Neural progenitor cell (in vitro differentiated cells): ENCODE measurements at regions not wholly inside any gene's neighbourhood (a gene's known extent, or its start where the extent isn't known, plus 50 kb on each side); places are given as distances from the start of the nearest gene placed in this dataset.

Experiments used
- DNase-seq: peaks from one replicate; pipeline ENCODE4 v3.0.0-alpha.2; 2016; ENCODE audit warnings: low spot score
- H2AFZ ChIP-seq: fragments of 200-600 bp; sonication (generic); replicated peaks from 2 replicates; pipeline ENCODE4 v1.6.1; 2016; ENCODE audit warnings: antibody characterized with exemption
- H3F3A ChIP-seq: fragments of 200-600 bp; sonication (generic); 2 replicates; pipeline ENCODE4 v1.6.1; 2016; ENCODE audit warnings: antibody characterized with exemption, low read depth
- H3K27ac ChIP-seq: fragments of 200-600 bp; sonication (generic); 2 replicates; pipeline ENCODE4 v1.5.1; 2016; ENCODE audit warnings: mild to moderate bottlenecking
- H3K27me3 ChIP-seq: fragments of 200-600 bp; sonication (generic); 2 replicates; pipeline ENCODE4 v1.6.1; 2016; ENCODE audit warnings: mild to moderate bottlenecking, moderate library complexity
- H3K36me3 ChIP-seq: fragments of 200-600 bp; sonication (generic); 2 replicates; pipeline ENCODE4 v1.5.1; 2016
- H3K4me1 ChIP-seq: fragments of 200-600 bp; sonication (generic); 2 replicates; pipeline ENCODE4 v1.6.1; 2016; ENCODE audit warnings: mixed run types
- H3K4me2 ChIP-seq: fragments of 200-600 bp; sonication (generic); 2 replicates; pipeline ENCODE4 v1.6.1; 2016
- H3K4me3 ChIP-seq: fragments of 200-600 bp; sonication (generic); 2 replicates; pipeline ENCODE4 v1.5.1; 2016
- H3K79me2 ChIP-seq: fragments of 200-600 bp; sonication (generic); 2 replicates; pipeline ENCODE4 v1.6.1; 2016; ENCODE audit warnings: low read depth
- H3K9ac ChIP-seq: fragments of 200-600 bp; sonication (generic); 2 replicates; pipeline ENCODE4 v1.6.1; 2016
- H3K9me3 ChIP-seq: fragments of 200-600 bp; sonication (generic); 2 replicates; pipeline ENCODE4 v1.5.1; 2016; ENCODE audit warnings: low read depth
- H4K20me1 ChIP-seq: fragments of 200-600 bp; sonication (generic); 2 replicates; pipeline ENCODE4 v1.6.1; 2016; ENCODE audit warnings: low read depth
- H3K27ac Mint-ChIP-seq: 3 replicates; pipeline ENCODE4 v1.8.0; 2021; ENCODE audit warnings: mixed read lengths
- H3K27me3 Mint-ChIP-seq: 2 replicates; pipeline ENCODE4 v1.8.0; 2022; ENCODE audit warnings: low read depth, mild to moderate bottlenecking, inconsistent platforms, moderate library complexity, mixed read lengths; ENCODE audit not compliant: insufficient read depth
- H3K36me3 Mint-ChIP-seq: 3 replicates; pipeline ENCODE4 v1.8.0; 2021; ENCODE audit warnings: mixed read lengths
- H3K4me1 Mint-ChIP-seq: 3 replicates; pipeline ENCODE4 v1.8.0; 2021; ENCODE audit warnings: mixed read lengths
- H3K4me3 Mint-ChIP-seq: 3 replicates; pipeline ENCODE4 v1.8.0; 2021; ENCODE audit warnings: mild to moderate bottlenecking, moderate library complexity, mixed read lengths
- H3K9me3 Mint-ChIP-seq: 3 replicates; pipeline ENCODE4 v1.8.0; 2020; ENCODE audit warnings: mixed read lengths
- CTCF ChIP-seq: fragments of 200-600 bp; sonication (generic); IDR thresholded peaks from 2 replicates; pipeline ENCODE4 v1.5.1; 2017; ENCODE audit warnings: antibody characterized with exemption, mild to moderate bottlenecking
- EZH2 ChIP-seq: fragments of 200-600 bp; sonication (generic); IDR thresholded peaks from 2 replicates; pipeline ENCODE4 v1.6.1; 2017; ENCODE audit warnings: antibody characterized with exemption, mild to moderate bottlenecking, moderate library complexity
- EZH2phosphoT487 ChIP-seq: fragments of 200-600 bp; sonication (generic); IDR thresholded peaks from 2 replicates; pipeline ENCODE4 v1.6.1; 2017; ENCODE audit warnings: antibody characterized with exemption

DNA sequence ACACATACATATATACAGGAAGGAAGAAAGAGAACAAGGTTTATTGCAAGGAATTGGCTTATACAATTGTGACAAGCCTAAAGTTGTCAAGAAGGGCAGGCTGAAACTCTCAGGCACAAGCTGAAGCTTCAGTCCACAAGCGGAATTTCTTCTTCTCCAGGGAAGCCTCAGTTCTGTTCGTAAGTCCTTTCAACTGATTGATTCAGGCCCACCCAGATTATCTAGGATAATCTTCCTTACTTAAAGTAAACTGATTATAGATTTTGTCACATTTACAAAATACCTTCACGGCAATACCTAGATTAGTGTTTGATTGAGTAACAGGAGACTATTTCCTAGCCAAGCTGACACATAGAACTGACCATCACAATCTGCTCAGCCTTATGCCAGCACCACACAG, 81.5 kb upstream of the TMEM260 start:
- Mint-ChIP-seq H3K9me3 (no peaks in the 10 kb centered on the region), H3K36me3 (no peaks in the 10 kb centered on the region), H3K4me1 (peaks cover 24% of the 10 kb centered on the region), H3K27me3 (peaks cover 5% of the 10 kb centered on the region), H3K4me3 (no peak overlapping the region), H3K27ac (no peak overlapping the region)
- Histone ChIP-seq H3K9ac (no peak overlapping the region), H3K27ac (no peak overlapping the region), H3K9me3 (no peaks in the 10 kb centered on the region), H3K79me2 (no peaks in the 10 kb centered on the region), H3F3A (peaks cover 28% of the 10 kb centered on the region), H3K36me3 (peaks cover 6% of the 10 kb centered on the region), H3K27me3 (no peaks in the 10 kb centered on the region), H3K4me2 (no peak overlapping the region), H3K4me1 (peaks cover 32% of the 10 kb centered on the region), H2AFZ (no peak overlapping the region), H3K4me3 (no peak overlapping the region), H4K20me1 (no peaks in the 10 kb centered on the region)
- TF ChIP-seq EZH2phosphoT487 = no peak
- no peak for TF ChIP-seq CTCF
- TF ChIP-seq EZH2 = no peak
- no peak for DNase-seq

- Histone ChIP-seq H3K36me3 (peaks cover 2% of the 10 kb centered on the region), H2AFZ (no peak overlapping the region), H4K20me1 (no peaks in the 10 kb centered on the region), H3F3A (peaks cover 28% of the 10 kb centered on the region), H3K27me3 (no peaks in the 10 kb centered on the region), H3K4me2 (peak overlapping the region; percentile 66), H3K27ac (peak overlapping the region; percentile 20), H3K4me3 (peak overlapping the region; percentile 10), H3K79me2 (no peaks in the 10 kb centered on the region), H3K9me3 (no peaks in the 10 kb centered on the region), H3K4me1 (peaks cover 43% of the 10 kb centered on the region), H3K9ac (no peak overlapping the region)
- TF ChIP-seq EZH2 (no peak), EZH2phosphoT487 (no peak), CTCF (no peak)
- Mint-ChIP-seq H3K4me1 (peaks cover 26% of the 10 kb centered on the region), H3K36me3 (no peaks in the 10 kb centered on the region), H3K9me3 (no peaks in the 10 kb centered on the region), H3K27ac (peak overlapping the region; percentile 46), H3K27me3 (peaks cover 8% of the 10 kb centered on the region), H3K4me3 (peak overlapping the region; percentile 8)
- DNase-seq = peak; percentile 73
Measured at GRCh38 chr14:56501909-56502530, 77.6 kb upstream of the TMEM260 start.

DNA sequence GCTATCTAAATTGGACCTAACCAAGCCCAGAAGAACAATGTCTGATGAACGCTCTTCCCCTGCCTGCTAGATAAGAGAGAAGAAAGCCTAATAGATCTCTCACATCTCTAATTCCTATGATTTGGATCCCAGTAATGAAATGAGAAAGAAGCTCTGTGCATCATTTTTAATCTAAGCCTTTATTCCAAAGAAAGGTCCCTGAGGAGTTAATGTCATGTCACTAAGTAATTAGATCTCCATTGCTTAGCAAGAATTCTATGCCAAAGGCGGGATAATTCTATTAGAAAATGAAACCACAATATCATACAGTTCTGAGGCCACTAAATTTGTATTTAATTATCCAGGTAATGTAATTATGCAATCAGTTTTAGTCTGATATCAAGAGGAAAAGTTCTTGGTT, 74.2 kb upstream of the TMEM260 start:
- H3K27ac Mint-ChIP-seq = no peak overlapping the region
- H3K27me3 Mint-ChIP-seq = peaks cover 5% of the 10 kb centered on the region
- Histone ChIP-seq H3K27me3 (no peaks in the 10 kb centered on the region), H3K36me3 (no peaks in the 10 kb centered on the region), H3K4me1 (peaks cover 37% of the 10 kb centered on the region), H3K9ac (no peak overlapping the region), H3K79me2 (no peaks in the 10 kb centered on the region), H4K20me1 (no peaks in the 10 kb centered on the region), H3K4me3 (no peak overlapping the region), H2AFZ (no peak overlapping the region), H3F3A (peaks cover 23% of the 10 kb centered on the region), H3K4me2 (no peak overlapping the region), H3K9me3 (no peaks in the 10 kb centered on the region), H3K27ac (no peak overlapping the region)
- H3K9me3 Mint-ChIP-seq = no peaks in the 10 kb centered on the region
- peaks cover 23% of the 10 kb centered on the region for H3K4me1 Mint-ChIP-seq
- TF ChIP-seq EZH2 (no peak), EZH2phosphoT487 (no peak), CTCF (no peak)
- no peak overlapping the region for H3K4me3 Mint-ChIP-seq
- no peak for DNase-seq
- H3K36me3 Mint-ChIP-seq = no peaks in the 10 kb centered on the region
